ENCODE measurements at regions not wholly inside any gene's neighbourhood (a gene's known extent, or its start where the extent isn't known, plus 50 kb on each side); places are given as distances from the start of the nearest gene placed in this dataset.

GRCh38 chr6:168736039-168736438, 295.1 kb downstream of the SMOC2 start:
- no peak overlapping the region for H3K4me3 ChIP-seq (ENCODE audit: low read depth in 1 of 2, low read length in 1 of 2)
- H3K9me3 ChIP-seq = no peaks in the 10 kb centered on the region
- H3K36me3 ChIP-seq = no peaks in the 10 kb centered on the region
- TF ChIP-seq, protein P1, sequence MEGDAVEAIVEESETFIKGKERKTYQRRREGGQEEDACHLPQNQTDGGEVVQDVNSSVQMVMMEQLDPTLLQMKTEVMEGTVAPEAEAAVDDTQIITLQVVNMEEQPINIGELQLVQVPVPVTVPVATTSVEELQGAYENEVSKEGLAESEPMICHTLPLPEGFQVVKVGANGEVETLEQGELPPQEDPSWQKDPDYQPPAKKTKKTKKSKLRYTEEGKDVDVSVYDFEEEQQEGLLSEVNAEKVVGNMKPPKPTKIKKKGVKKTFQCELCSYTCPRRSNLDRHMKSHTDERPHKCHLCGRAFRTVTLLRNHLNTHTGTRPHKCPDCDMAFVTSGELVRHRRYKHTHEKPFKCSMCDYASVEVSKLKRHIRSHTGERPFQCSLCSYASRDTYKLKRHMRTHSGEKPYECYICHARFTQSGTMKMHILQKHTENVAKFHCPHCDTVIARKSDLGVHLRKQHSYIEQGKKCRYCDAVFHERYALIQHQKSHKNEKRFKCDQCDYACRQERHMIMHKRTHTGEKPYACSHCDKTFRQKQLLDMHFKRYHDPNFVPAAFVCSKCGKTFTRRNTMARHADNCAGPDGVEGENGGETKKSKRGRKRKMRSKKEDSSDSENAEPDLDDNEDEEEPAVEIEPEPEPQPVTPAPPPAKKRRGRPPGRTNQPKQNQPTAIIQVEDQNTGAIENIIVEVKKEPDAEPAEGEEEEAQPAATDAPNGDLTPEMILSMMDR (IDR thresholded peaks at IDR 0.05) = no peak
- H3K27ac ChIP-seq = no peak overlapping the region
- no peaks in the 10 kb centered on the region for H3K27me3 ChIP-seq
- no peaks in the 10 kb centered on the region for H3K4me1 ChIP-seq (ENCODE audit: control insufficient read depth in 1 of 2, insufficient read depth in 1 of 2, low read depth in 1 of 2, low read length in 1 of 2)

DNA sequence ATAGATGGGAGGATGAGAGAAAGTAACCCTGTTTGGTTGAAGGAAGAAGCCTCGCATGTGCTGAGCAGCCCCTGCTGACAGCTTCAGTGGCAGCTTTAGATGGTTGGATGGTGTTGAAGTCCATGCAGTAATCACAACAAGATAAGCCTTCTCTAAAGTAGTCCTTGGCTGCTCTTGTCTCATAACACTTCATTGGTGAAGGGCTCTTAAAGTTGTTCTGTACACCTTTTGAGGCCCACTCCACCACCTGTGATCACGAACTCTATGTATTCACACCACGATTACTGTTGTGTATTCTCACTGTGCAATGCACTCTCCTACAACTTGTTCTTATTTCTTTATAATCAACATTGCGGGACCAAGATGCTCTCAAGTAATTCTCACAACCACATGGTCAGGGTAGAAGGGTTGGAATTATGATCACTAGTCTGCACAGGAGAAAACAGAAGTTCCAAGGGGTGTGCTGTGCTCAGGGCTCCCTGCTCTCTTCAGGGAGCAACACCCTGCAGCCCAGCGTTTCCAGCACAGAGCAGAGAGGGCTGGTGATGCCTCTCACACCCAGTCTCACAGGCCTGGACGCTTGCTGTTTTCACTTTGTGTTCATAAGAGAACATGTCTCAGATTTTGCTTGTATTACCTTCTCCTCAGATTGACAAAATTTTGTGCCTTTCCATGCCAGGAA, 294.4 kb downstream of the SMOC2 start:
- H3K27ac ChIP-seq = no peak overlapping the region
- H3K4me3 ChIP-seq (ENCODE audit: low read depth in 1 of 2, low read length in 1 of 2) = no peak overlapping the region
- no peaks in the 10 kb centered on the region for H3K9me3 ChIP-seq
- H3K36me3 ChIP-seq = no peaks in the 10 kb centered on the region
- no peaks in the 10 kb centered on the region for H3K27me3 ChIP-seq
- no peaks in the 10 kb centered on the region for H3K4me1 ChIP-seq (ENCODE audit: control insufficient read depth in 1 of 2, insufficient read depth in 1 of 2, low read depth in 1 of 2, low read length in 1 of 2)
- TF ChIP-seq, protein P1 (IDR thresholded peaks at IDR 0.05) = no peak

- no peak overlapping the region for H3K27ac ChIP-seq
- no peak overlapping the region for H3K4me3 ChIP-seq (ENCODE audit: low read depth in 1 of 2, low read length in 1 of 2)
- TF ChIP-seq, protein P1 (IDR thresholded peaks at IDR 0.05) = no peak
- no peaks in the 10 kb centered on the region for H3K9me3 ChIP-seq
- H3K27me3 ChIP-seq = no peaks in the 10 kb centered on the region
- no peaks in the 10 kb centered on the region for H3K36me3 ChIP-seq
- H3K4me1 ChIP-seq (ENCODE audit: control insufficient read depth in 1 of 2, insufficient read depth in 1 of 2, low read depth in 1 of 2, low read length in 1 of 2) = no peaks in the 10 kb centered on the region
These were observed 293.5 kb downstream of the SMOC2 start for GRCh38 chr6:168734523-168734922.

DNA sequence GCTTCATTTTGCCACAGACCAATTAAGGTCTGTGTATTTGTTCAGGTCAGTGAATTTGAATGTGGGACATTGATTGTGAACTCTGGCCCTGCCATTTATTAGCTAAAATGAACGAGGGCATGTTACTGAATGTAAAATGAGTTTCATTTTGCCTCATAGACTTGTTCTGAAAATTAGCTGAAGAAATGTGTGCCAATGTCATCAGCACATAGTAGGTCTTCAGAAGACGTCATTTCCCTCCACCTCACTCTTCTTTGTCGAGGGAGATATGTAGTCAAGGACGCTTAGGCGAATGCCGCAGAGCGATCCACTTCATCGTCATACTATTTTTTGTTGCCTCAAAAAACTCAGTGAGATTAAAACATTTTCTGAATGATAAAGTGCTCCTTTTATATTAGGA, 291.7 kb downstream of the SMOC2 start:
- Histone ChIP-seq H3K36me3 (no peaks in the 10 kb centered on the region), H3K4me1 (ENCODE audit: control insufficient read depth in 1 of 2, insufficient read depth in 1 of 2, low read depth in 1 of 2, low read length in 1 of 2) (no peaks in the 10 kb centered on the region), H3K27me3 (no peaks in the 10 kb centered on the region), H3K4me3 (ENCODE audit: low read depth in 1 of 2, low read length in 1 of 2) (no peak overlapping the region), H3K9me3 (no peaks in the 10 kb centered on the region), H3K27ac (no peak overlapping the region)
- TF ChIP-seq, protein P1 (IDR thresholded peaks at IDR 0.05) = no peak

GRCh38 chr6:168730931-168731716, 290.1 kb downstream of the SMOC2 start:
- TF ChIP-seq, protein P1 (IDR thresholded peaks at IDR 0.05) = no peak
- no peaks in the 10 kb centered on the region for H3K27me3 ChIP-seq
- H3K27ac ChIP-seq = no peak overlapping the region
- H3K4me1 ChIP-seq (ENCODE audit: control insufficient read depth in 1 of 2, insufficient read depth in 1 of 2, low read depth in 1 of 2, low read length in 1 of 2) = no peaks in the 10 kb centered on the region
- H3K4me3 ChIP-seq (ENCODE audit: low read depth in 1 of 2, low read length in 1 of 2) = no peak overlapping the region
- no peaks in the 10 kb centered on the region for H3K9me3 ChIP-seq
- H3K36me3 ChIP-seq = no peaks in the 10 kb centered on the region

All from neutrophil (primary cell).